Activated CD4-positive, alpha-beta T cell treated with anti-CD3 and anti-CD28 coated beads, Interleukin-2, amount 10 ng/mL, durations not matched to agents 24 days and 14 days (primary cell): ENCODE measurements at regions not wholly inside any gene's neighbourhood (a gene's known extent, or its start where the extent isn't known, plus 50 kb on each side); places are given as distances from the start of the nearest gene placed in this dataset.

Experiments
- DNase-seq: peaks from one replicate; pipeline ENCODE4 v3.0.0; 2022
- H3K27ac Mint-ChIP-seq: one replicate; pipeline ENCODE4 v1.8.0; 2022; ENCODE audit warnings: mild to moderate bottlenecking, mixed read lengths
- H3K27me3 Mint-ChIP-seq: one replicate; pipeline ENCODE4 v1.8.0; 2022; ENCODE audit warnings: mixed read lengths
- H3K36me3 Mint-ChIP-seq: one replicate; pipeline ENCODE4 v1.8.0; 2022; ENCODE audit warnings: low read depth, mild to moderate bottlenecking, mixed read lengths
- H3K4me1 Mint-ChIP-seq: one replicate; pipeline ENCODE4 v1.8.0; 2021; ENCODE audit warnings: mixed read lengths
- H3K4me3 Mint-ChIP-seq: one replicate; pipeline ENCODE4 v1.8.0; 2022; ENCODE audit warnings: mild to moderate bottlenecking, moderate library complexity, mixed read lengths
- H3K9me3 Mint-ChIP-seq: one replicate; pipeline ENCODE4 v1.8.0; 2021; ENCODE audit warnings: mixed read lengths
- intact Hi-C: fragments of 100-400 bp; cut with micrococcal nuclease; formaldehyde crosslinking; loops from one replicate; pipeline ENCODE4 v1.15.1; 2023

DNA sequence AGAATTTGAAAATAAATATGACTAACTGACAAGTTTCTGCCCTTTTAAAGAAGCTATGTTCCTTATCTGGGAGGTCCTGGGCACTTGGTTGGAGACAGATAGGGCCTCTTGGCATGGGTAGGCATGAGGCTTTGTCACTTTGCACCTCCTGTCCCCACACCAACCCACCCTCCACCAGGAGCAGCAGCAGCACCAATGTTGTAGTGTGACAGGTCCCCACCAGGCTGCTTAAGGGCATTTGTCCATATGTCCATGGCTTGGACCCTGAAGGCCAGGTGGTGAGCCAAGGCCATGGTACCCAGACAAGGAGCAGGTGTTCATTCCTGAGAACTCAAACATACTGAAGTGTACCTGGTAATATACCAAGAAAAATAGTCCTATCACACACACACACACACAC is 629.1 kb downstream of the ACTR3B start:
- intact Hi-C loops, result no loop called here
- Mint-ChIP-seq H3K27me3 (no peaks in the 10 kb centered on the region), H3K9me3 (peaks cover 16% of the 10 kb centered on the region), H3K4me1 (no peaks in the 10 kb centered on the region), H3K4me3 (no peak overlapping the region), H3K36me3 (no peaks in the 10 kb centered on the region), H3K27ac (no peak overlapping the region)
- no peak for DNase-seq

DNA sequence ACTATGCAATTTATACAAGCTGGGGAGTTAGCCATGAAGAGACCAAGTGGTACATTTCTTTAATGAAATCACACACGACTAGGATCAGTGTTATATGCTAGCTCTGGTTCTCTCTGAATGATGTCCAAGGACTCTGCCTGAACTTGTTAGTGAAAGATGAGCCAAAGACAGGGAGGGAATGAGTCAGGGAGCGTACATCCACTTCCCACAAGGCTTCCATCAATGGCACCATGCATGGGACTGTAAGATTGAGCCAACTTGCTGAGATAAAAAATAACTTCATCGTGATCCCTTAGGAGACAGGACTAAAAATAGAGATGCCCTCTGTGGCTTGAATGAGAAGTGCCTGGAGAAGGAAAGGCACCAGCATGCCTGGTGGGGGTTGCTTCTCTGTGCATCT is 629.7 kb downstream of the ACTR3B start:
- Mint-ChIP-seq H3K36me3 (no peaks in the 10 kb centered on the region), H3K27me3 (no peaks in the 10 kb centered on the region), H3K9me3 (peaks cover 19% of the 10 kb centered on the region), H3K4me3 (no peak overlapping the region), H3K4me1 (no peaks in the 10 kb centered on the region), H3K27ac (no peak overlapping the region)
- intact Hi-C loops, result no loop called here
- DNase-seq, result no peak

DNA sequence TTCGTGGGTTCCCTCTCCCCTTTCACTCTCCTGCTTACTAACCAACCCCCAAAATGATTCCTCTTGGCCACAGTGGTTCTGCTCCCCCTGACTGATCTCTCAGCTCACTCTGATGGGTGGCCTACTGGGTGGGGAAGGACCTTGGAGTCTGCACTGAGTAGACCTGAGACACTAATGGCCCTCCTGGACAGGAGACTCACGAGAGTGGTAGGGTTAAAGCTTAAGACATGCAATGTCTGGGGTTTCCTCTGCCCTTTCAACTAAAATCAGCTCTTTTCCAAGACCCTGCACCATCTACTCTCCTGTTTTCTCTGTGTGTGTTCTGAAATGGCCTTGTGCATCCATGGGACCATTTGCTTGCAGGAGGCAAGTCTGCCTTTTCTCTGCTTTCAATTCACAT is 631.4 kb downstream of the ACTR3B start:
- intact Hi-C loops, result no loop called here
- no peak for DNase-seq
- H3K4me3 Mint-ChIP-seq, result no peak overlapping the region
- no peaks in the 10 kb centered on the region for H3K36me3 Mint-ChIP-seq
- peaks cover 19% of the 10 kb centered on the region for H3K9me3 Mint-ChIP-seq
- no peaks in the 10 kb centered on the region for H3K27me3 Mint-ChIP-seq
- H3K4me1 Mint-ChIP-seq, result no peaks in the 10 kb centered on the region
- no peak overlapping the region for H3K27ac Mint-ChIP-seq

DNA sequence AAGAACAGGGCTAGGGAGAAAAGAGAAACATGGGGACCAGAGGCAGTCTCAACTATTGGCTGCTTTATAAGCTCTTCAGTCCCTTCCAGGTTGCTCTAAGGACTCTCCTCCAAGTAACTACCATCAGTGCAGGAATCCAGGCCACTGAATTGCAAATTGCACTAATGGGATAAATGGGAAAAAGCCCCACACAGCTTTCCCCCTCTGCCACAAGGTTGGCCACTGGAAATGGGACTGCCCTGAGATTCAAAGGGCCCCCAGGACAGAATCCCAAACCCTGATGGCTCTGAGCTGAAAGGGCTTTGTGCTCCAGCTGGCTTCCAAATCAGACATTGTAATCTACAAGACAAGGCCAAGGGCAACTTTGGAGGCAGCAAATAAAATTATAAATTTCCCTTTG is 633.2 kb downstream of the ACTR3B start:
- no peaks in the 10 kb centered on the region for H3K36me3 Mint-ChIP-seq
- H3K4me3 Mint-ChIP-seq, result no peak overlapping the region
- intact Hi-C loops, result no loop called here
- DNase-seq, result no peak
- peaks cover 19% of the 10 kb centered on the region for H3K9me3 Mint-ChIP-seq
- H3K27me3 Mint-ChIP-seq, result no peaks in the 10 kb centered on the region
- H3K27ac Mint-ChIP-seq, result no peak overlapping the region
- H3K4me1 Mint-ChIP-seq, result no peaks in the 10 kb centered on the region

DNA sequence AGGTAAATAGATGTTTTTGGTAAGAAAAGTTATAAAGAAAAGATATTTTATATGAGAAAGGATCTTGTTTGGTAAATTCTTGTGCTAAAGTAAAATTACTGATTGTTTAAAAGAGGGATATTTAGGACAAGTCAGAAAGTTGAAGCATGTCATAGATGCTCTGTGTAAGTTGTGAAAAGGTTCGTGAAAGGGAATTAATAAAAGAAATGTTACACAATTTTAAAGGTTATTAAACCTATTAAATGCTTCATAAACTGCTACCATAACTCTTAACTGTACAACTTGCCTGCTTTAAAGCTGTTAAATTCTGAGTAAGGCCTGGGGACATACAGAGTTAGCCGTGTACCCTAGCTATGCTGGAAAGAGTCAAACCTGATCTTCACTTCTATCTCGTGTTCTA is 634.1 kb downstream of the ACTR3B start:
- no peaks in the 10 kb centered on the region for H3K4me1 Mint-ChIP-seq
- no peak overlapping the region for H3K4me3 Mint-ChIP-seq
- intact Hi-C loops, result no loop called here
- DNase-seq, result no peak
- H3K27ac Mint-ChIP-seq, result no peak overlapping the region
- H3K9me3 Mint-ChIP-seq, result peaks cover 16% of the 10 kb centered on the region
- H3K36me3 Mint-ChIP-seq, result no peaks in the 10 kb centered on the region
- no peaks in the 10 kb centered on the region for H3K27me3 Mint-ChIP-seq

DNA sequence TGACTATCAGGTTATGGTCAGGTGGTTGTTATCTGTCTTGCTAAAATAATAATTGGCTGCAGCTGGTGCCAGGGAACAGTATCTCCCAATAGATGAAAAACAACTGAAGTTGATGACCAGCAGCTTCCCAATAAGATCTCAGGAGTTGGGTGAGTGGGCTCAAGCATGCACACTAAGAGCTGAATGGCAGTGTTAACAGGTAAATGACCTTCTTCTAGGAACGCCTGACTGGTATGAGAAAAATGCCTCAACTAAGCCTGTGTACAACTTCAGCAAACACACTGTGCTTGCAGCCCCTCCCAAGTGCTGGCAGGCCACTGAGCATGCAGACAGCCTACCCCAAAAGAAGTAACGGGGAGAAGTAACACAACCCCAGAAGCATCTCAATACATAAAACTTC is 636.9 kb downstream of the ACTR3B start:
- DNase-seq, result no peak
- H3K4me1 Mint-ChIP-seq, result no peaks in the 10 kb centered on the region
- no peaks in the 10 kb centered on the region for H3K27me3 Mint-ChIP-seq
- no peaks in the 10 kb centered on the region for H3K36me3 Mint-ChIP-seq
- intact Hi-C loops, result no loop called here
- H3K4me3 Mint-ChIP-seq, result no peak overlapping the region
- no peak overlapping the region for H3K27ac Mint-ChIP-seq
- H3K9me3 Mint-ChIP-seq, result peaks cover 8% of the 10 kb centered on the region

DNA sequence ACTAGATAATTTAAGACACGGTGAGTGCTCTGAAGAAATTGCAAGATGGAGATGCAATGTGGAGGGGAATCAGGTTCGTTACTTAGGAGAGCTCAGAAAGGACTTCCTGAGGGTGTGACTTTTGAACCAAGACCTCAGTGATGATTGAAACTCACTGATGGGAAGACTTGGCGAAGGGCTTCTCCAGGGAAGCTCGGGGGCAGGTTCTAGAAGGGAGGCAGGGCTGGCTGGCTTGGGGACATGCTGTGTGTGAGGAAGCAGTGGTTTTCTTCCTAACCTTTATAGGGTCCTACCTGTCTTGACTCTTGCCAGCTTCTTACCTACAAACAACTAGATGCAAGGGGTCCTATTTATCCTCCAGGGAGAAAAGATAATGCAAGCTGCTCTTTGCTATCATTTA is 637.9 kb downstream of the ACTR3B start:
- no peak overlapping the region for H3K27ac Mint-ChIP-seq

DNA sequence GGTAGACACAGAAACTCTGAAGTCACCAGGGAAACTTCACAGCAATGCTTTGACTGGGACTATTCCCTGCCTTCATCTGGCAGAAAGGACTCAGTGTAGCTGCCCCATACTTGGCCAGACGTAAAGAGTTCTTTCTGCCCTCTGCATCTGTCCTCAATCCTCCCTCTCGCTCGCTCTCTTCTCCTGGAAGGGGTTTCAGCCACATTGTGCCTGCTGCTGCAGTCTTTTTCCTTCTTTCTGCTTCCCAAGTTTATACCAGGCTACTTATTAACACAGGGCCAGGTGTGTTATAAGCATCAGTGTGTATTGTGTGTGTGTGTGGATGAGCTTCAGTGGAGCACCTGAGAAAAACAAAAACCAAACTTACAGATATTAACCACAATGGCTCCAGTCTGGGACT is 638.4 kb downstream of the ACTR3B start:
- DNase-seq, result no peak
- Mint-ChIP-seq H3K4me1 (no peaks in the 10 kb centered on the region), H3K4me3 (no peak overlapping the region), H3K27me3 (no peaks in the 10 kb centered on the region), H3K27ac (no peak overlapping the region), H3K9me3 (peaks cover 3% of the 10 kb centered on the region), H3K36me3 (no peaks in the 10 kb centered on the region)
- intact Hi-C loops, result no loop called here

More for the DNA sequence above, 637.9 kb downstream of the ACTR3B start:
- Mint-ChIP-seq H3K36me3 (no peaks in the 10 kb centered on the region), H3K4me1 (no peaks in the 10 kb centered on the region), H3K9me3 (peaks cover 3% of the 10 kb centered on the region), H3K4me3 (no peak overlapping the region), H3K27me3 (no peaks in the 10 kb centered on the region)
- intact Hi-C loops, result no loop called here
- no peak for DNase-seq

DNA sequence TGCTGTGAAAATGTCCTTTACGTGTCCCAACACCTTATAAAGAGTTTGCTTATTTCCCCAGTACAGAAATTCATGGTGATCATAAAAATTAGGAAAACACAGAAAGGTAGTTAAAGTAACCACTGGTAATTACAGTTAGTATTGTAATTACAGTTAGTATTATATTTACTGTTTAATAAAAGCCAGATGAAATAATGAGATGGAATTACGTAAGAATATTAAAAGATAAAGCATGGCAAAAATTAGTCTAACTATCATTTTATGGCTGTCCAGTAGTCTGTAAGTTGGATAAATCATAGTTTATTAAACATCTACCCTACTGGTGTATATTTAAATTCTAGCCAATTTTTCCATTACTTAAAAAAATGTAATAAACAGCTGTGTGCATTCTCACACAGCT is 638.8 kb downstream of the ACTR3B start:
- no peak overlapping the region for H3K27ac Mint-ChIP-seq
- DNase-seq, result no peak

DNA sequence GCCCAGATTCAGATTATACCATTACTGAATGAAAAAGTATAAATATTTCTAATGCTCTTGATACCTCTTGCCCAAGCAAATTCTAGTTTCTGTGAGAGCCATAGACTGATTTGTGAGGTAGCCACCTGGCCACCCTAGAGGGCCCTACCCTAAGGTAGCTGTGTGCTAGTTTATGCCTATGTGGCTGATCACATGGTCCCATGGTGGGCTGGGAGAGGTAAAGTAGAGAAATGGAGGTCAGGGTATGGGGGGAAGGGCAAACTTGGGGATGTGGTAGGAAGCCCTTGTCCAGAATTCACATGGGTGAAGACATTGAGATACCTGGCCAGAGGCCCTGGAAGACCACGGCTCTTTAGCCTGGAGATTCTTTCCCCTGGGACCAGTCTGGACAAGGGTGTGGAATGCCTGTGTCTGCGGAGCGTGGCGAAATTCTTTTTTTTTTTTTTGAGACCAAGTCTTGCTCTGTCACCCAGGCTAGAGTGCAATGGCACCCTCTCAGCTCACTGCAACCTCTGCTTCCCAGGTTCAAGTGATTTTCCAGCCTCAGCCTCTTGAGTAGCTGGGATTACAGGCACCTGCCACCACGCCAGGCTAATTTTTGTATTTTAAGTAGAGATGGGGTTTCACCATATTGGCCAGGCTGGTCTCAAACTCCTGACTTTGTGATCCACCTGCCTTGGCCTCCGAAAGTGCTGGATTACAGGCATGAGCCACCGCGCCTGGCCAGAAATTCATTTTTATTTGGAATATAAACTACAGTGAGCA is 639.4 kb downstream of the ACTR3B start:
- Mint-ChIP-seq H3K36me3 (no peaks in the 10 kb centered on the region), H3K27me3 (no peaks in the 10 kb centered on the region), H3K4me3 (no peak overlapping the region), H3K27ac (no peak overlapping the region), H3K9me3 (peaks cover 2% of the 10 kb centered on the region), H3K4me1 (no peaks in the 10 kb centered on the region)
- DNase-seq, result no peak
- intact Hi-C loops, result no loop called here

More for the DNA sequence above, 638.8 kb downstream of the ACTR3B start:
- H3K9me3 Mint-ChIP-seq, result peaks cover 3% of the 10 kb centered on the region
- H3K36me3 Mint-ChIP-seq, result no peaks in the 10 kb centered on the region
- intact Hi-C loops, result no loop called here
- no peak overlapping the region for H3K4me3 Mint-ChIP-seq
- H3K4me1 Mint-ChIP-seq, result no peaks in the 10 kb centered on the region
- no peaks in the 10 kb centered on the region for H3K27me3 Mint-ChIP-seq

DNA sequence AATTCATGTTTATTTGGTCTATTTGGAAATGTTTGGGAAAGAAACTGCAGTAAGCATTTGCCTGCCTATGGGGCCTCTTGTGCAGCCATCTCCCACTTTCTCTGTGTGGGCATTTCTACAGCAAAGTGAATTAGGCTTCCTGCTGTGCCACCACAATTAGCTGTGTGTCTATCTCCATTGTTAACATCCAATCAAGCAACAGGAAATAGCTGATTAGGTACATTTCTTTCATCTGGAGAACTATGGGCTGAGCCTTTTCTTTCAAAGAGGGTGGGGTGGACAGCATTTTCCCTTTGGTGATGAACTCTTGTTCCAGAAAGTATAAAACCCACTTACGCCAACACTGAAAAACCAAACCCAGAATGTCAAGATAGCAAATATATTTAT is 640.0 kb downstream of the ACTR3B start:
- Mint-ChIP-seq H3K27me3 (no peaks in the 10 kb centered on the region), H3K4me3 (no peak overlapping the region), H3K9me3 (no peaks in the 10 kb centered on the region), H3K36me3 (no peaks in the 10 kb centered on the region), H3K27ac (no peak overlapping the region), H3K4me1 (no peaks in the 10 kb centered on the region)
- no peak for DNase-seq
- intact Hi-C loops, result no loop called here

DNA sequence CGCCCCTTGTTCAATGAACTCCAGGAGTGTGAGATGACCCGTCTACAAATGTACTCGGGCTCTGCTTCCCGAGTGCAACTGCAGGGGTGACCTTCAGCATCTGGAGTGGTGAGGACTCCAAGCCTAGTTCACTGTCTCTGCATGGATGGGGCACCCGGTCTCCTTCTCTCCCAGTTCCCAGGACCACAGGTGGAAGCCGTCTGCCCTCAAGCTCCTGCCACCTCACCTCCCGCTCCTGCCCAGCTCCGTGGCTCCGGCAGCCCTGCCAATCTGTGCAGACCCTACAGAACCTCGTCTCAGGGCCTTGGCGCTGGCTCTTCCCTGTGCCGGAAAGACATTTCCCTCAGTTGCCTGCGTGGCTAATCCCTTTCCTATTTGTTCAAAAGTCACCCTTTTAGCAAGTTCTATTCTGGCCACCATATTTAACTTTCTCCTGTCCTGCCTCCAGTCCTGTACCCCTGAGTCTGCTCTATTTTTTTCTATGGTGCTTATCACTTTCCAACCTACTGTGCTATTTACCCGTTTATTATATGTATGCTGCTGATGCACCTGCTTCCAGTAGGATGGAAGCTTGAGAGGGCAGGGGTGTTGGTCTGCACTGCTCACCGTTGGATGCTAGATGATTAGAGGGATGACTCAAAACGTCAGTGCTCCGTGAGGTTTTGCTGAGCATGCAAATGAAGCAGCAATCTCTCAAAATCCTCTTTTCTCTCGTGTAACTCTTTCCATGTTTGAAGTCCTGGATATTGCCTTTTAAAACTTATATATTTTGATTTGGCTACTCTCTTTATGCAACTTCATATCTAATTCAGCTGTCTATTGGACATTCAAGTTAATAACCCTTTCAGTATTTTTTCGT is 641.4 kb downstream of the ACTR3B start:
- Mint-ChIP-seq H3K27me3 (no peaks in the 10 kb centered on the region), H3K4me1 (no peaks in the 10 kb centered on the region), H3K9me3 (no peaks in the 10 kb centered on the region), H3K27ac (no peak overlapping the region), H3K4me3 (no peak overlapping the region), H3K36me3 (no peaks in the 10 kb centered on the region)
- intact Hi-C loops, result no loop called here
- DNase-seq, result no peak

DNA sequence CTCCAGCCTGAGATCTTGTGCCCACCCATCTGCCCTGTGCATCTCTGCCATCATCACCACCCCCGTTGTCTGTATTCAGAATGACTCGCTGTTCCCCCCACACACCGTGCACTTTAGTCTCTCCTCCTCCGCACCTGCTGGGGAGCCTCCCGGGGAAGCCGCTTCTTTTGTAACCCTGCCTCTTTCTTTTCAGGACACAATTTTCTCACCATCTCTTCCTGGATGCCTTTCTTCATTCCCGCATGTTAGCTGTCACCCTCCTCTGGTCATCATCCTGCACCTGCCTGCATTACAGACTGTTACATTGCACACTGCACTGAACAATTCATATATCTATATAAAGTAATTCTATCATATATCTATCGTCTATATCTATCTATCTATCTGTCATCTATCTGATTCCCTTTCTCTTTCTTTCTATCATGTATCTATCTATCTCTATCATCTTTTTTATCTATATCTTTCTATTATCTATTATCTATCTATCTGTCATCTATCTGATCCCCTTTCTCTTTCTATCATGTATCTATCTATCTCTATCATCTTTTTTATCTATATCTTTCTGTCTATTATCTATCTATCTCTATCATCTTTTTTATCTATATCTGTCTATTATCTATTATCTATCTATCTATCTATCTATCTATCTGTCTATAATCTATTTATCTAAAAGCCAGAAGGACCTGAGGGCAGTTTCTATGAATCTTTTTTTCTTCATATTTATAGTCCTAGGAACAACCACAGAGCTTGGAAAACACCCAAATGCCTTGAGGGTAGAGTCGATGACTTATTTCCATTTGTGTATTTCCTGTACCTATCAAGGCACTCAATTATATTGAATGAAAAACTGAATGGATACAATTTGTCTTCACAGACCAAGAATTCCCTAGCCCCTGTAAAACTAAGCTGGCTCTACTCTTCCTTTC is 642.5 kb downstream of the ACTR3B start:
- no peaks in the 10 kb centered on the region for H3K4me1 Mint-ChIP-seq
- no peak for DNase-seq
- no peaks in the 10 kb centered on the region for H3K36me3 Mint-ChIP-seq
- H3K27me3 Mint-ChIP-seq, result no peaks in the 10 kb centered on the region
- H3K9me3 Mint-ChIP-seq, result peaks cover 3% of the 10 kb centered on the region
- H3K4me3 Mint-ChIP-seq, result no peak overlapping the region
- intact Hi-C loops, result no loop called here
- no peak overlapping the region for H3K27ac Mint-ChIP-seq
